ENCODE measurements at regions not wholly inside any gene's neighbourhood (a gene's known extent, or its start where the extent isn't known, plus 50 kb on each side); places are given as distances from the start of the nearest gene placed in this dataset.

- no peak for DNase-seq (ENCODE audit: low read depth)
Observed at GRCh38 chr14:100381395-100382105, 58.4 kb downstream of the SLC25A47 start.

DNA sequence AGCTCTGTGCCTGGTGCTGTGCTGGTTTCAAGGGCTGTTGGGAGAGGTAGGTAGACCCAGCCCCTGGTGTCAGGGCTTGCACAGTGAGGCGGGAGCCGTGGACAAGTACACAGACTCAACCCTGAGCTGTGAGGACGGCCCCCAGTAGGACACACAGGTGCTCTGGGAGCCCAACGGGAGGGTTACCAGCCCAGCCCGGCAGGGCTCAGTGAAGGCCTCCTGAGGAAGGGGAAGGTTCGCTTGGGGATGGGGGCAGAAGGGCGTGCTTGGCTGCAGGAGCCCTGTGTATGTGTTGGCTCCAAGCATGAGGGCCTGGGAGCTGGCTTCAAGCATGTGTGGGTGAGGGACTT lies 58.9 kb downstream of the SLC25A47 start:
- DNase-seq (ENCODE audit: low read depth), result no peak

GRCh38 chr14:100383727-100384158 lies 60.6 kb downstream of the SLC25A47 start:
- DNase-seq (ENCODE audit: low read depth), result no peak

DNA sequence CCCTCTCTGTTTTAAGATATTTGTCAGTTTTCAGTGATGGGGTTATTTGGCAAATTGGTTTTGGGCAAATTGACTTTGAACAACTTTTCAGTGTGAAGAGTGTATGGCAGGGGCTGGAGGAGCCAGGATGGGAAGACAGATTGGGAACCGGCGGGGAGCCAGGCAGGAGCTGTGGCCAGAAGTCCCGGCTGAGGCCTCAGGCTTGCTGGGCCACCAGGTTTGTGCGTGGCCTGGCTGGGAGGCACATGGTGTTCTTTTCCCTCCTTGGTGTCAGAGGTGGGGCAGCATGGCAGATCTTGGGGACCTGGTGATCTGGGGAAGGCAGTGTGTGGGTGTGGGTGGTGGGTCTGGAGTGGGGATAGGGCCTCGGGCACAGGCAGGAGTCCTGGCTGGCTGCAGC lies 61.1 kb downstream of the SLC25A47 start:
- no peak for DNase-seq (ENCODE audit: low read depth)

GRCh38 chr14:100384819-100385813 lies 62.0 kb downstream of the SLC25A47 start:
- DNase-seq (ENCODE audit: low read depth), result no peak

GRCh38 chr14:100386121-100386520 lies 63.0 kb downstream of the SLC25A47 start:
- no peak for DNase-seq (ENCODE audit: low read depth)

DNA sequence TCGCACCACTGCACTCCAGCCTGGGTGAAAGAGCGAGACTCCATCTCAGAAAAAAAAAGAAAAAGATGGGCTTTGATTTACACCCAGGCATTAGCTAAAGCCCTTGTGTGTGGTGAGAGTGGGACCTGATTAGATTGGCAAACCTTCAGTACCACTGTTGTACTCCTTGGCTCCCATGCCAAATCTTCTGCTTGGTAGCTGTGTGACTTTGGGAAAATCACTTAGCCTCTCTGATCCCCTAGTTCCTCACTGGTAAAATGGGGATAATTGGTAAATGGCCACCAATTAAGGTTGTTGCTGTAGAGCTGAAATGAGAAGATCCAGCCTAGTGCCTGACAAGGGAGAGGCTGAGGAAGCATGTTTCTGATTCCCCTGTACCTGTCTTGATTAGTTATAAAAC lies 63.7 kb downstream of the SLC25A47 start:
- DNase-seq (ENCODE audit: low read depth), result no peak

DNA sequence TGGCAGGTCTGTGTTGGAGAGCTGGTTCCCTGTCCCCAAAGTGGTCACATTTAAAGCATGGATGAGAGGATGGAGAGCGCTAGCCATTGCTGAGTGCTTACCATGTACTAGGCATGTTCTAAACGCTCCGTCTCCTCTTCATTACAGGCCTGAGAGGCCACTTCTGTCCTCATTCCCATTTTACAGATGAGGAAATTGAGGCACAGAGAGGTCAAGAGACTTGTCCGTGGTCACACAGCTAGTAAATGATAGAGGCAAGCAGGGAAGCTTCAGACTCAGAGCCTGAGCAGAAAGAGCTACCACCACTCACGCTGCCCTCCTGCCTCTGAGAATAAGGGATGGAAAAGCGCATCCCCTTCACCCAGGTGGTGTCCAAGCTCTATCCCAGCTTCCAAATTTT lies 64.3 kb downstream of the SLC25A47 start:
- DNase-seq (ENCODE audit: low read depth), result no peak

DNA sequence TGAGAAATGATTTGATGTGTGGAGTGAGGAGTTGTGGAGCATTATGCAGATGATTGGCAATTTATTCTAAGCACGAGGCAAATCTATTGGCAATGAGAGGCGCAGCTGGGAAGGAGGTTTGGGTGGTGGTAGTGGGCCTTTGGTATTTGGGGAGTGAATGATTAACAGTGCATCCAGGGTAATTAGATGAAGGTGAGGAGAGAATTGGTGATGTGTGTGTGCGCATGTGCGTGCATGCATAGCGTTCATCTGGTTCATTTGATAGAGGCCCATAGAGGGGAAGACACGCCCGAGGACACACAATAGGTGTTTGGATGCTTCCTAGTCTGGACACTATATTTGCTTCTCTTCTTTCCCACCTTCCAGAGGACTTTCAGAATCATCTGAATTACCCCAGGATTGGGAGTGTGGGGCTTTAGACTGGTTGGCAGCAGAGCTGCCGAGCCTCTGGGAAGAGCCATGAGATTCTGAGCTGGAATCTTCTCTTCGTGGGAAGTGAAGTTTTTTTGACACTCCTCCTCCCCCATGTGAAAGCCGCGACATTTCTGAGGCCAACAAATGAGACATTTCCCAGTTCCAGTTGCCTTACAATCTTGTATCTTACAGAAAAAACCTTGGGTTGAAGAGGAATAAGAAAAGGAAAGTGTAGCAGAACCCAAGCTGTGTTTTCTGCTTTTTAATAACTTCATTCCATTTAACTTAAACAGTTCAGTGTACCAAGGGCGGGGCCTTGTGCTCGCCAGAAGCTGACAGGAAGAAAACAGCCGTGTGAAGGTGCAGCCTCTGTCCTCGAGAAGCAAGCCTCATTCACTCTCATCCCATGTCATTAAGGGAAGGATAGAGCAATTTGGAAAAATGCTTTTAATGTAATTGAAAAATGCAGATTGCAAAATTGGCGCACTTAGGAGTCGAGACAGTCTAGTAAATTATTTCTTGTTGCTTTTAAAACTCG lies 65.2 kb downstream of the SLC25A47 start:
- DNase-seq (ENCODE audit: low read depth), result no peak

DNA sequence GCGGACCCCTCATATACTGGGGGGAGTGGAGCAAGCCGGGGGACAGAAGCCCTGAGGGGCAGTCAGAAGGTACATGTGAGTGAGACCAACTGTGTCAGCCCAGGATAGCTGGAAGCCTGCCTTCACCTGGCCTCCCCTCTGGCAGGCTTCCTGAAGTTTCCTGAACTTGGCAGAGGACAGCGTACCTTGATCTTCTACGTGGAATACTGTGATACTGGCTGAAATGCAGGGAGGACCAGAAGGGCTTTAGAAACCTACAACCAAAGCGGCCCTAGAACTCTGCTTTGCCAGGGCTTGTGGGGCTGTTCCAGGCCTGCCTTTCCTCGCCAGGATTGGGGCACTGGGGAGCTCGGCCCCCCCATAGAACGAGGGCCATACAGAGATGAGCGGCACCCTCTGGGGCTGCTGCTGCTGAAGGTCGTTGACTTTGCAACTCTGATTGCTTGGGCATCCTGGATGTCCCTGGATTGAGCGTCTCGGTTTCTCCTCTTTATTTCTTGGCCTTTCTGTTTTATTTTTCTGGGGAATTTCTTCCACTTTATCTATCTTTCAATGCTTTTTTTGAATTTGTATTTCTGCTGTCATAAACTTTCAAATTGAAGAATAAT lies 66.5 kb downstream of the SLC25A47 start:
- no peak for DNase-seq (ENCODE audit: low read depth)

DNA sequence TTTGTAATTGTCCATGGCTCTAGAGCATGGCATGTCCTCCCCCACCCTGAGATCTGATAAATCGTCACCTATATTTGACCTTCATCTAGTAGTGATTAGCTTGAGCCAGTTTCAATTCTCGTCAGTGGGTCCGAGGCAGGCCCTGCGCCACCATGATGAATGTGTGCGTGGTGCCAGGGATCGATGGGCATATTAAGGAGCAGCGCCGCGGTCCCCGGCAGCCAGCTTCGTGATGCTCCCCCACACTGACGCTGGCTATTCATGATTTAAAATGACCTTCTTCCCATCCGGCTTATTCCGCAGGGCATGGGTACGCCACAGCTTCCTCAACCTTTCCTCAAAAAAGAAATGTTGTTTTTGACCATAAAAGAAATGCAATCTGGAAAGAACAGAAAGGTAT lies 68.0 kb downstream of the SLC25A47 start:
- no peak for DNase-seq (ENCODE audit: low read depth)

GRCh38 chr14:100391724-100392123 lies 68.6 kb downstream of the SLC25A47 start:
- no peak for DNase-seq (ENCODE audit: low read depth)

DNA sequence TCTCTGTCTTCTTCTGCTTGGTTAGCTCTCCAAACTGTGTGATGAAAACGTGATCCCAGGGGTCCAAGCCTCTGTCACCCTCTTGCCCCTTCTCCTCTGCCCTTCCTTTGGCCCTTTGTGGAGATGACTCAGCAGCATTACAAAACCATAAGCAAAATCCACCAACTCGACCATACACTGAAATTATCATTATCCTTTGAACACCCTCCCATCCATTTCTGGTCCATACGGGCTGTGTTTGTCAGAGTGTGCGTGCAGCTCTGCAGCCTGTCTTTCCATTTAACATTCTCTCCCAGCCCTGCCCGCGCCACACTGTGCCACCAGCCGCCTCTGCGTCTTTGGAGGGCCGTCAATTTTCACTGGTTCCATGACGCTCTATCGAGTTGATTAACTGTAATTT lies 69.2 kb downstream of the SLC25A47 start:
- DNase-seq (ENCODE audit: low read depth), result no peak

- DNase-seq (ENCODE audit: low read depth), result no peak
Observed at GRCh38 chr14:100393362-100393761, 70.2 kb downstream of the SLC25A47 start.

DNA sequence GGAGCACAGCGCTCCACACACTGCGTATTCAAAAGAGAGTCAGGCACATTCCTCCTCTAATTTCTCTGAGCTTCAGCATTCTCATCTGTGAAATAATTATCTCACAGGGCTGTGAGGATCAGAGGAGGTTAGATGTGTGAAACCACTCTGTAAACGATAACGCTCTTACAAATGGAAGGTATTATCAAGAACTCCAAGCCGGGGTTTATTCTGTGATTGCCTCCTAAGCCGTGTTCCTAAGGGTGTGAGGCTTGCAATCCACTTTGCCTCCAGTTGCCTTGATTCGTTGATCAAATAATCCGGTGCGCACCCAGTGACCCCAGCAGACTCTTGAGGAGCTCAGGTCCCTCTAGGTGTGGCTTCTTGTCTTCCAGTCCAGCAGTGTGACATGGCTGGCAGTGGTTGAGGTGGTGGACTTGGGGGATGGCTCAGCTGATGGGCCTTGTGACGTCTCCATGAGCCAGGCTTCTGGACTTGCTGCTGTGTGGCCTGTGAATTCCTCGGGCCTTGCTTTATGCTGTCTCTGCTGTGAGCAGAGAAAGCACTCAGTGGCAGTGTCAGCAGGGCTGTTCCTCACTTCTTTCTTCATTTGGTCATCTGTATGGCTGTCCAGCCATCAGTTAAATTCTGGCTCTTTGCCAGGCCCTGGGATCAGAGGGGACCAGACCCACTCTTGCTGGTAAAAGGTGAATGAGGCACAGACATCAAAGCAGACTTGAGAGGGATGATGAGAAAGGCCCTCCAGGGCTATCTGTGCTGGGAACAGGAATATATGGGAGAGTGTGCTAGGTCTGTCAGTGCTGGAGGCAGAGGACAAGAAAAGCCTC lies 71.0 kb downstream of the SLC25A47 start:
- DNase-seq (ENCODE audit: low read depth), result no peak

DNA sequence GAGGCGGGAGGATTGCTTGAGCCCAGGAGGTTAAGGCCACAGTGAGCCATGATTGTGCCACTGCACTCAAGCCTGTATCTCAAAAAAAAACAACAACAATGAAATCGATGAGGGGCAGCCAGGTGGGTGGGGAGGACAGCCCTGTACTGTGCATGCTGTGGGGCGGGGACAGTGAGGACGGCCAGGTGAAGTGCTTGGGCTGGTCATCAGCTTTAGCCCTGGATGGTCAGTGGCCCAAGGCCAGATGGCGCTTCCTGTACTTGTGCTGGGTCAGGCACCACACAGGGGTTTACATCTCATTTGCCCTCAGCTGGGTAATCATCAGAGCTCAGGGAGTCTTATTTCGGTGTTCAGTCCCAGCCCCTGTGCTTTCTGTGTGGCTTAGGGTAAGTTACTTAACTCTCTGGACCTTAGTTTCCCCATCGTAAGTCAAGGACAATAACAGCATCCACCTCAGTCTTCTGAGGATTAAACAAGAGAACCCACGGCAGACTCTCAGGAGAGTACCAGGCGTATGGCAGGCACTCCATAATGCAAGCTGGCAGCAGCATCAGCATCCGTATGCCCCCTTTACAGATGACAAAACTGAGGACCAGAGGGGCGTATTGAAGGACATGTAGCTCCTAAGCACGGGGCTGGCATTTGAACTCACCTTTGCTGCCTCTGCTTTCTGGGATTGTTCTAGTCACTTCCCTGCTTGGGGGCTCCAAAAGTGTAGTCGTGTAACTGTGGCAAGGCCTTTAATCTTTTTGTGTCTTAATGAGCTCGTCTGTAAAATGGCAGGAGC lies 71.9 kb downstream of the SLC25A47 start:
- DNase-seq (ENCODE audit: low read depth), result no peak

DNA sequence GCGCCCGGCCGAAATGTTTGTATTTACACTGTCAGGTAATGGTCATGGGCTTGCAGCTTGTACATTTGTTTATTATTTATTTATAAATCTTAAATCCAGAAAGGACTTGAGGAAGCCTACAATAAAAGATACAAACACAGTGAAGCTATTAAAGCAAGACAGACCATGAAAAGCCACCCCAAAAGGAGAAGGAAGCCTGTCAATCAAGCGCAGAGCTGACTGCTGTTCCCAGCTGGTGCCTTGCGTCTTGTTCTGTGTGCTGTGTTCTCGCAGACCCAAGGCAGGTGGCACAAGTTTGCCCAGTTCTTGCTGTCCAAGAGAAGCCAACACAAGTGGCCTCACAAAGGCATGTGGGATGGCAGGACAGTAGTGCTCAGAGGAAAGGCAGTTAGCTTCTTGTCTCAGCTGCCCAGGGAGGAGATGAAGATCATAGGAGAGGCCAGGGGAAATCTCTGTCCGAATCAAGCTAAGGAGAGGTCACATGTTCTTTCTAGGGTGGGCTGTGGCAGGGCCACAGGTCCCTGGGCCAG lies 73.2 kb downstream of the SLC25A47 start:
- no peak for DNase-seq (ENCODE audit: low read depth)

DNA sequence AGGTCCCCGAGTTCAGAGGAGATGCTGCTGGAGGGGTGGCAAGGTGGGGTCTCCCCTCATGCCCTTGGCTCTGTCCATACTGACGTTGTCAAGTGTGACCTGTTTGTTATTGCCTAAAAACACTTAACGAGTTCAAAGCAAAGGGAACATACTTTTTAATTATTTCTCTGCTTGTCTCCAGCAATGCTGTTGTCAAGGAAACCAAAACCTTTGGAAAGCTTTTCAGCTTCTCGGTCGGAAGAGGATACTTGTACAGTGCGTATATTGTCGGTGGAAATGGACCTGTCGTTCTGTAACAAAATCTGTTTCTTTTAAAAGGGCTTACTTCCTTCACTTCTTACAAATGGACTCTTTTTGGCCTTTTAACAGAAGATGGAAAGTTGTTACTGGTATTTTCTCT lies 73.9 kb downstream of the SLC25A47 start:
- DNase-seq (ENCODE audit: low read depth), result no peak

GRCh38 chr14:100398044-100398443 lies 74.9 kb downstream of the SLC25A47 start:
- no peak for DNase-seq (ENCODE audit: low read depth)

Measured in GM04503 (cell line).